Left hindlimb (tissue), 1 donor: ENCODE measurements at regions not wholly inside any gene's neighbourhood (a gene's known extent, or its start where the extent isn't known, plus 50 kb on each side); places are given as distances from the start of the nearest gene placed in this dataset.
A peak's percentile ranks its signal among the peaks of the same experiment; 100 is the strongest.
"Not testable (repeated sequence)": the region's sequence is repeated elsewhere in the genome, so short reads cannot be mapped to it uniquely, and the experiment has no call there.

ENCODE experiments used
- DNase-seq: peaks from one replicate; pipeline ENCODE4 v3.0.0-alpha.2; 2018

- DNase-seq, result no peak
Observed at GRCh38 chr3:197430502-197430901, 125.3 kb downstream of the BDH1 start.

DNA sequence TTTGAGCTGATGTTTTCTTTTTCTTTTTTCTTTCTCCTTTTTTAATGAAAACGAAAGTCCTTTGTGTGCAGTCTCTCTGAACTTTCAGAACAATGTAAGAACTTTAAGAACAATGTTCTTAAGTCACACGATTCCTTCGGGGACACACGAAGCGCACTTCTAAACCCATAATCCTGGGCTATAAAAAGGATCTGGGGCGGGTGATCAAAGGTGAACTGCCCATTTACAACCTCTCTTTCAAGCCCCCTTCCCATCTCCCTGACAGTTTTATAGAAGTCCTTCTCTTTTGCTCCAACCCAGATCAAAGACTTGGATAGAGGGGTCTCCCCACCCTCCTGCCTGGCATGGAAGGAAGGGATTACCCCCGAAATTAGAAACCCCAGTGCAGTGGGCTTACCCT lies 126.8 kb downstream of the BDH1 start:
- no peak for DNase-seq

DNA sequence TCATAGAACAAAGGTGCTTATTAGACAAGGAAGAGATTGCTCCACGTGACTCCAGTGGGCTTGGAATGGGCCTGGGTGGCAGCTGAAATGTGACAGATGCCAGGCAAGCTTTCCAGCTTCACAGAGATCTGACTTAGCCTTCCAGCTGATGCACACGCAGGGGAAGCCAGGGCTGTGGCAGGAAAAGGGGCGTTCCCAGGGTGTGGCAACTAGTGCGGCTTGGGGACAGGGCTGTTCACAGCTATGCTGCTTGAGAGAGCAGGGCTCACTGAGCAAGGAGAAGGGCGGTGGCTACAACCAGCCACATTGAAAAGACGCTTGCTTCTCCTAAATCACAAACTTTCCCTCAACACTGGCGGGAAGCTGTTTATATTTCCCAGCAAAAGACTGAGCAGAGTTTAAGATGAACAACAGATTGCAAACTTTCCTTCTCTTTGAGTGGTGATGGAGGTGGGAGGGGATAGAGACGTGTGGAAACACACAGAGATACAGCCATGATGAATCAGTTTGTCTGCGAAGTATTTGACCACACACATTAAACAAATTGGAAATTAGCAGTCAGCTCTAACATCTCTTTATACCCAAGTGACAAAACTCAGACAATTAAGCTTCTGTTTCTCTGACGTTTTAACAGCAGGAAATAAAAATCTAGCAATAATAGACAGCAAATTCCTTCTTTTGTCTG lies 127.5 kb downstream of the BDH1 start:
- peak; percentile 72 for DNase-seq

- DNase-seq, result no peak
Observed at GRCh38 chr3:197427021-197427420, 128.6 kb upstream of the DLG1 start.

DNA sequence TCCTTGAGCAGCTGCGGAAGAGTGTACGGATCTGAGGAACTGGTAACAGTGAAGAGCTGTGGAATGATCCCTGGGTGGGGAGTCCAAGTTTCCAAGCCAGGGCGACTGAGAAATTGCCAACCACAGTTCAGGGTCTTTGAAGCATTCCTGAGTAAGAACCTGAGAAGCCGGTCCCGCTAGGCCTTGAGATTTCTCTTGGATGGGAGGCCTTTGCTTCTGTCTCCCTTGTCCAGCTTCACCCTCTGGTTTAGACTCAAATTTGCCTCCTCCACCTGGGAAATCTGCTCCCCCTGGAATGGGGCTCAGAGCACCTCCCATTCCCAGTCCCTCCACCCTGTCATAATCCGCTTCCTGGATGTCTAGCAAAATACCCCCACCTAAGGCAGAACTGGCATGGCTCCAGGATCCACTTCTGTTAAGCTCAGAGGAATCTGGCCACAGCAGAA lies 127.7 kb upstream of the DLG1 start:
- DNase-seq, result peak; percentile 51

DNA sequence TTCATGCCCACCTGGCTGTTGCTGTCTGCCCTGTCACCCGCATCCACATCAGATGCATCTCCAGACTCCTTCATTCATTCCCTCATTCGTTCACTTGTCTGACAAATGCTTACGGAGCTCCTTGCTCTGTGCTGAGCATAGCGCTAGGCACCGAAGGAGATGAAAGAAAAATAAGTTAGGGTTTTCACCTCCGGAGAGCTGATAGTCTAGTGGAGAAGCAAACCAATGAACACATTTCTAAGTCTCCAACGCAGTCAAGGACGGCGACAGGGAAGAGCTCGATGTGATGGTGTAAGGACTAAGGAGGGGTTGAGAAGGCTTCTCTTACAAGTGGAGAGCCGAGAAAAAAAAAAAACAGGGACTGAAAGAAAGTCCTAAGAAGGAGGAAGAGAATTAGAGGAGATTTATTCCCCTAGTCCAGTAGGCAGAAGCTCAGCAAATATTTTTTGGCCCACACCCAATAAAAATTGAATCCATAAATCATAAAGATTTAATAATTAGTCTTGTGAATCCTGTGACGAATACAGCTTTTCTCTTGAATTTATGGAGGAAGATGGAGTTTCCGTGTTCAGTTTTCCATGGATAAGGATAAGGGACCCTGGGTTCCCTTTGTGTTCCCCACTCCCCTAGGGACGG lies 127.2 kb upstream of the DLG1 start:
- DNase-seq, result no peak

DNA sequence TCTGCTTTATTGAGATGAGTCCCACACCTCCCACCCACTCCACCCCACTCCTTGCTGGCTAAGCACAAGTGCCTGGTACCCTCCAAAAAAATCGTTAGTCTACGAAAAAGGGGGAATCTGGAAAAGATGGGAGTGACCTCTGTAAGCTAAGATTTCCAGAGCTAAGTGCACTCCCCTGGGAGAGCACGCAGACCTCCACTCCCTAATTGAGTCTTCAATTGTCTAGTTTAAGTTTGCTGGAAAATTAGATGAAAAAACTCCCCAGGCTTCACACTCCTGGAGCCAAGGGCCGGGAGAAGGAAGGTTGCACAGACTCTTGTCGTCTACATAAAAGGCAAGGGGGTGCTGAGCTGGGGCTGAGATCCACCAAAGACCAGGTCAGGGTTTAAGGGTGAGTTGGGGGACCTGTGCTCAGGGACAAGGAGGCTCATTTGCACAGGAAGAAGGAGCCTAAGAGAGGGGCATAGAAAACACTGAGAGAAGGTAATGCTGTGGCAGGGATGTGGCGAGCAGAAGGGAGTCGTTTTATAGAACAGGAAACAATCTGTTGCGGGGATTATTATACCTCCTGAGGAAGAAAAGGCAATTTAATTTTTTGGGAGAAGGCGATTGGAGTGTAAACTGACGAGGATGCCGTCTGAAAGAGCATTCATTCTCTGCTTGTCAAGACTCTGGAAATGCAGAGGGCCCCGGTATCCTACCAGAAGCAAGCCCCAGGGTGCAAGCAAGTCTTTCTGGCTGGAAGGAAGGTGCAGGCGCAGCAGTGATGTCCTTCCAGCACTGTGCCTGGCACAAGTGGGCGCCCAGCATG lies 126.5 kb upstream of the DLG1 start:
- DNase-seq, result no peak

DNA sequence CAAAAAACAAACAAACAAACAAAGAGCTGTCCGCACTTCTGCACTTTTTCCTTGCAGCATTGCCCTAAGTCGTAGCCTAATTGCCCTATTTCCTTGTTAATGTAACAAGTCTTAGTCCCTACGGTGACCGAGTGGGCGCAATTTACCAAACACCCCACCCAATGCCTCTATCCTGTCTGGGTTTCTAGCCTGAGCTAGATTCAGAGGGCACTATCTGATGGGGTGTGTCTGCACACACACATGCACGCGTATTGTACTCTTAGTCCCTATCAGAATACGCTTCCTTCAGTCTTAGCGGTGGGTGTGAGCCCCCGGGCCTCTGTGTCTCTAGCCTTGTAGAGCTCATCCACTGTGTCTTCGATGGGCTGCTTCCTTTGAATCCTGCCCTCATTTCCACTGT lies 125.9 kb upstream of the DLG1 start:
- DNase-seq, result no peak

- no peak for DNase-seq
Observed at GRCh38 chr3:197423376-197423775, 125.0 kb upstream of the DLG1 start.

DNA sequence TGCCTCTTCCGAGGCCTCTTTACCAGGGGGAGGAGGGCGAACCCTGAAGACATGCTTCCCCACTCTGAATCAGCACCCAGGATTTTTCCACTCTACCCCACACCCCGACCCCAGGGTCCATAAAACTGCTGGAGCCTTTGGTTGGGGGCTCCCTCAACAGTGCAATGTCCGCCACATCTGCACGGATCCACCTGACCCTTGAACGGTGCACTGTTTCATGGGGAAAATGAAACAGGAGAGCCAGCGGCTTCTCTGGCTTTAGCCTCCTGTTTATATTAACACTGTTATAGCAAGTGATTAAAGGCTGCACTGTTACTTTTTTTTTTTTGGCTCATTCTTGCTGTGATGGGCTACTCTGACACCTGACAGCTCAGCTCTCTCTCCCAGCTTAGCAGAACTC lies 124.1 kb upstream of the DLG1 start:
- no peak for DNase-seq

- DNase-seq, result no peak
Observed at GRCh38 chr3:197421021-197421420, 122.6 kb upstream of the DLG1 start.

- no peak for DNase-seq
Observed at GRCh38 chr3:197420566-197420965, 122.2 kb upstream of the DLG1 start.

GRCh38 chr3:197420115-197420514 lies 121.7 kb upstream of the DLG1 start:
- DNase-seq, result no peak

- no peak for DNase-seq
Observed at GRCh38 chr3:197419696-197420095, 121.3 kb upstream of the DLG1 start.

DNA sequence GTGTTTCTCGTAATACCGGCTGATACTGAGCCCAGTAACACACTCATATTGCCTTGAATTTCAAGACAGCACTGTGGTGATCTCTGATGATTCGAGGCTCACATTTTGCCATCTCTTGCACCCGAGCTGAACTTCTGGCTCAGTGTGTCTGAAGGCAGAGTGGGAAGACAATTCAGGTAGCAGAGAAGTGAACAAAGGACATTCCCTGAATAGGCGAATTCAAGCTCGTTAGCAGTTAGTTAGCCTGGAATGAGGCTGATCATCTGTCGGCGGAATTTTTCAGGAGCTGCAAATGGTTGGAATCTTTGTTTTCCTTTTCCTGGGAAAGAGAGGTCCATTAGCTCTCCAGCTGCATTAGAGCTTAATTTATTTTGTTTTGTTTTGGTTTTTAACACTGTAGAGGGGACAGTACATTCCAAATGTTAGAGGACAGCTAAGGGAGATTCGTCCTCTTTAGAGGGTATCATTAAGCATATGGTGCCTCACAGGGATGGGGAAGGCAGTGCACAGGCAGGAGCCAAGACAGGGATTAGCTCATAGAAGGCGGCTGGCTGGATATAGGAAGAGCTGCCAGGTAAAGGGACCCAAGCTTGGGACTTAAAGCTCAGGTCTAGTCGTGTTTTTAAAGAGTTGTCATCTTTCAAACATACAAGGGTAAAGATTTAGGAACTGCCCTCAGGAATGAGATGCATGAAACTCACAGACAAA lies 119.7 kb upstream of the DLG1 start:
- no peak for DNase-seq

DNA sequence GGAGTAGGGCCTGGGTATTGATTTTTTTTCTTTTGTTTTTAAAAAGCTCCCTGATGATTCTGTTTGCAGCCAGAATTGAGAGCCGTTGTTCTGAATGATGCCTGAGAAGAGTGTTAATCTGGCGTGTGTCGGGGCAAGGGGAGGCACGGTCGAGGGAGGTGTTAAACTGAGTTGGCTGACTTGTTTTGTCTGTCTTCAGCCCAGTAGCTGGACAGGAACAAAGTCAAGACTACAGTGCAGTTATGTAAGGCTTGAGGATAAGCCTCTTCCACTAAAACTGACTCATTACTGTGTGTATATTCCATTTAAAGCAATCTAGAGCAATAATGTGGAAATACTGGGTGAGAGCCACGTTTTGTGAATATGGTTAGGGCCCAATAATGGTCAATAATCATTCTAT lies 119.0 kb upstream of the DLG1 start:
- no peak for DNase-seq

- DNase-seq, result not testable (repeated sequence)
Observed at GRCh38 chr3:197411899-197412298, 113.5 kb upstream of the DLG1 start.

- DNase-seq, result not testable (repeated sequence)
Observed at GRCh38 chr3:197410170-197410569, 111.8 kb upstream of the DLG1 start.

- no peak for DNase-seq
Observed at GRCh38 chr3:197408177-197408957, 110.0 kb upstream of the DLG1 start.

DNA sequence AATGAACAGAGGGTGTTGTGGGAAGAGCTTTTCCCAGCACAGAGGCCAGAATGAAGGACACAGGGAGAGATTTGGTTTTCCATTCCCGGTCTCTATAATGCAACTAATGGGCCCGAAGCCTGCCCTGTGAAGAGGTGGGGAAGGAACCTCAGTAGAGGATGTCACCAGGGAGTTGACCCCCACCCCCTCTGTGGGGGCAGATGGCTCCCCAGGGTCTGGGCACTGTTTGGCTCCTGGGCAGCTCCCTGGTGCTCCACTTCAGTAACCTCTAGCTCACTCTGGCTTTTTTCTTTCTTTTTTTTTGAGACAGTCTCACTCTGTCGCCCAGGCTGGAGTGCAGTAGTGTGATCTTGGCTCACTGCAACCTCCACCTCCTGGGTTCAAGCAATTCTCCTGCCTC lies 109.1 kb upstream of the DLG1 start:
- no peak for DNase-seq

- no peak for DNase-seq
Observed at GRCh38 chr3:197407053-197407452, 108.6 kb upstream of the DLG1 start.

DNA sequence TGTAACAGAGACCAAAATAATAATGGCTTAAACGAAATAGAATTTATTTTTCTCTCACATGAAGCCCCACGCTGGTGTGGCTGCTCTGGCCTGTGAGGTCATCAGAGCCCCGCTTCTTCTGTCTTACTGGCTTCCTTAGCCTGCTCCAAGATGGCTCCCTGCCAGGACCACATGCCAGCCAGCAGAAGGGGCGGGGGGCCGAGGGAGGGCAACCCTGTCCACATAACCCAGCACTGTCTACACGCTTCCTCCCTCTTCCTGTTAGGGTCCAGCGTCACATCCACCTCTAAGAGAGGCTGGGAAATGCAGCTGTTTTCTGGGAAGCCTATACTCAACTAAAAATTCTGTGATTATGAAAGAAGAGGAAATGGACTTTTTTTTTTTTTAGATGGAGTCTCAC lies 107.9 kb upstream of the DLG1 start:
- DNase-seq, result peak; percentile 88

- DNase-seq, result no peak
Observed at GRCh38 chr3:197404754-197405153, 106.3 kb upstream of the DLG1 start.
